Peyer's patch (tissue), 4 donors: ENCODE measurements at regions not wholly inside any gene's neighbourhood (a gene's known extent, or its start where the extent isn't known, plus 50 kb on each side); places are given as distances from the start of the nearest gene placed in this dataset.

Experiments used
- DNase-seq, 3 donors: peaks; one replicate each; pipeline ENCODE4 v3.0.0-alpha.2; 2017 to 2019
- H3K27ac ChIP-seq, 4 donors: fragments of 200-600 bp; sonication (generic); one replicate each; pipeline ENCODE4 v1.5.1; 2016 to 2019
- H3K27me3 ChIP-seq, 2 donors: fragments of 200-600 bp; sonication (generic); one replicate each; pipeline ENCODE4 v1.5.1; 2019
- H3K36me3 ChIP-seq, 3 donors: fragments of 200-600 bp; sonication (generic); one replicate each; pipeline ENCODE4 v1.5.1; 2016 to 2019
- H3K4me1 ChIP-seq, 4 donors: fragments of 200-600 bp; sonication (generic); one replicate each; pipeline ENCODE4 v1.5.1; 2016 to 2019
- H3K4me3 ChIP-seq, 4 donors: fragments of 200-600 bp; sonication (generic); 1 replicate in 3 of 4; 2 replicates in 1 of 4; pipeline ENCODE4 v1.5.1; 2016 to 2019; ENCODE audit warnings: mild to moderate bottlenecking in 1 of 4
- H3K9me3 ChIP-seq, 4 donors: fragments of 200-600 bp; sonication (generic); one replicate each; pipeline ENCODE4 v1.5.1; 2016 to 2019; ENCODE audit warnings: mild to moderate bottlenecking in 1 of 4
- CTCF ChIP-seq, 6 experiments: fragments of 450-650 bp in 4 of 6; fragments of 200-600 bp in 2 of 6; sonication (generic) in 1 of 6; IDR thresholded peaks; one replicate each; pipeline ENCODE4 v1.5.1; 2017 to 2019; ENCODE audit warnings: antibody characterized with exemption in 6 of 6, mild to moderate bottlenecking in 3 of 6, moderate library complexity in 1 of 6
- POLR2A ChIP-seq, 2 donors: fragments of 450-650 bp; IDR thresholded peaks; one replicate each; pipeline ENCODE4 v1.5.1; 2017; ENCODE audit warnings: antibody characterized with exemption in 2 of 2, mild to moderate bottlenecking in 2 of 2, moderate library complexity in 2 of 2

GRCh38 chr10:85377029-85377806 is 989.4 kb downstream of the GRID1 start:
- DNase-seq, result no peak
- TF ChIP-seq CTCF (IDR thresholded peaks at IDR 0.05) (no peak), POLR2A (IDR thresholded peaks at IDR 0.05) (no peak)
- H3K4me3 ChIP-seq, result no peak overlapping the region
- no peaks in the 10 kb centered on the region for H3K4me1 ChIP-seq
- no peaks in the 10 kb centered on the region for H3K36me3 ChIP-seq
- no peaks in the 10 kb centered on the region for H3K27me3 ChIP-seq
- H3K27ac ChIP-seq, result no peak overlapping the region
- H3K9me3 ChIP-seq, result no peaks in the 10 kb centered on the region

GRCh38 chr10:85379338-85379737 is 987.3 kb downstream of the GRID1 start:
- Histone ChIP-seq H3K27me3 (no peaks in the 10 kb centered on the region), H3K9me3 (no peaks in the 10 kb centered on the region), H3K27ac (no peak overlapping the region), H3K4me1 (no peaks in the 10 kb centered on the region), H3K36me3 (no peaks in the 10 kb centered on the region), H3K4me3 (no peak overlapping the region)
- TF ChIP-seq POLR2A (IDR thresholded peaks at IDR 0.05) (no peak), CTCF (IDR thresholded peaks at IDR 0.05) (no peak)
- no peak for DNase-seq

- DNase-seq, result no peak
- H3K36me3 ChIP-seq, result no peaks in the 10 kb centered on the region
- H3K27ac ChIP-seq, result no peak overlapping the region
- TF ChIP-seq POLR2A (IDR thresholded peaks at IDR 0.05) (no peak), CTCF (IDR thresholded peaks at IDR 0.05) (no peak)
- H3K4me3 ChIP-seq, result no peak overlapping the region
- H3K27me3 ChIP-seq, result no peaks in the 10 kb centered on the region
- no peaks in the 10 kb centered on the region for H3K9me3 ChIP-seq
- H3K4me1 ChIP-seq, result no peaks in the 10 kb centered on the region
Measured at GRCh38 chr10:85400981-85401695, 965.5 kb downstream of the GRID1 start.

- no peak overlapping the region for H3K4me3 ChIP-seq
- H3K27ac ChIP-seq, result no peak overlapping the region
- TF ChIP-seq CTCF (IDR thresholded peaks at IDR 0.05) (no peak), POLR2A (IDR thresholded peaks at IDR 0.05) (no peak)
- H3K4me1 ChIP-seq, result no peaks in the 10 kb centered on the region
- no peaks in the 10 kb centered on the region for H3K36me3 ChIP-seq
- no peaks in the 10 kb centered on the region for H3K9me3 ChIP-seq
- no peaks in the 10 kb centered on the region for H3K27me3 ChIP-seq
- no peak for DNase-seq
Measured at GRCh38 chr10:85402541-85402940, 964.1 kb downstream of the GRID1 start.

GRCh38 chr10:85407088-85407487 is 959.5 kb downstream of the GRID1 start:
- DNase-seq, result no peak
- H3K4me1 ChIP-seq, result no peaks in the 10 kb centered on the region
- H3K27me3 ChIP-seq, result no peaks in the 10 kb centered on the region
- H3K9me3 ChIP-seq, result no peaks in the 10 kb centered on the region
- no peak for TF ChIP-seq CTCF (IDR thresholded peaks at IDR 0.05)
- no peak for TF ChIP-seq POLR2A (IDR thresholded peaks at IDR 0.05)
- H3K27ac ChIP-seq, result no peak overlapping the region
- H3K4me3 ChIP-seq, result no peak overlapping the region
- no peaks in the 10 kb centered on the region for H3K36me3 ChIP-seq
